GM21737 (cell line): ENCODE measurements at regions not wholly inside any gene's neighbourhood (a gene's known extent, or its start where the extent isn't known, plus 50 kb on each side); places are given as distances from the start of the nearest gene placed in this dataset.
"Not testable (repeated sequence)": the region's sequence is repeated elsewhere in the genome, so short reads cannot be mapped to it uniquely, and the experiment has no call there.

Source experiments
- ATAC-seq: cut with Tn5 transposase; IDR thresholded peaks from one replicate; pipeline ENCODE4 v1.9.1; 2021; ENCODE audit warnings: mild to moderate bottlenecking, moderate library complexity; ENCODE audit not compliant: unreplicated experiment

DNA sequence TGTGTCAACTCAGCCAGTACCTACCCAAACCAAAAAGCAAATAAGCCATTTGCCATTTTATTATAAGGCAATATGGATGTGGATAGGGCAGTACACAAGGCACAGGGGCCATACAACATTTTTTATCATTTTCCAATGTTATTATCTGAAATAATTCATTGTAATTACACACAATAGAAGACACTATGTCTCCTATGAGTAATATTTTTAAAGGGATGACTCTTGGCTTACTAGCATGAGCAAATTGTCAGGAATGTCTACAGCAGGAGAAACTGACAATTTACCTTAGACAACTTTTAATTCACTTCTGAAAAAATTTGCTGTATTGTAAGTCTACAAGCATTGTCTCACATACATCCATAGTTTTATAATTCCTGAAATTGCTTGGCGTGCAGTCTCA lies 1193.9 kb upstream of the CELF4 start:
- no peak for ATAC-seq

DNA sequence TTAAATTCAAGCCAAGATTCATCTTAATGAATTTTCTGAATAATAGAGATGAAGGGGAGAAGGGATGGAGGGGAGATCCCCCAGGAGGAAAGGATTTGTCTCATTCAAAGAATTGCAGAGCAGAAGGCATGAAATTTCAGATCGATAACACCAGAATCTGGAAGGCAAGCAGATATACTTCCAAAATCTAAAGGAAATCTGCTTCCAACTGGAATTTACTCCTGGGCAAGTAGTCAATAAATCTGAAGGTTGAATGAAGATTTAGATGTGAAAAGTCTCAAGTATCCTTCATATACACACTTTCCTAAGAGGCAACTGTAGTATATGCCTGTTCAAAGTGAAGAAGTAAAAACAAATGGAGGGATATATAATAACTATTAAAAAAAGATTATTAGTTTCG lies 1190.8 kb upstream of the CELF4 start:
- no peak for ATAC-seq

DNA sequence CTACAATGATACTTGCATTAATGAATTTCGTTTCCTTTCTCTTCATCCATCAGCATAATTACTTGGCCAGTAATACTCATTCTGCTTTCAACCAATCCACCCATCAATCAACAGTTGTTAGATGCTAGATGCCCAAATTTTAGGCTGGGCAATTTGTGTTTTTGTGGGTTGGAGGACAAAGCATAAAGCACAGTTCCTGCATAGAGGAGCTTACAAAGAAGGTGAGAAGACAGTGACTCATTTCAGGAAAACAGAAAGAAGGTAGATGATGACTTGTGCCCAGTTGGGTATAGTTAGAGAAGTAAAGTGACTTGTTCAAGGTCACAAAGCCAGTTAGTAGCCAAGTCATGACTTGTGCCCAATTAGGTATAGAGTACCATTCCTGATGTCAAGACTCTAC lies 1186.8 kb upstream of the CELF4 start:
- no peak for ATAC-seq

DNA sequence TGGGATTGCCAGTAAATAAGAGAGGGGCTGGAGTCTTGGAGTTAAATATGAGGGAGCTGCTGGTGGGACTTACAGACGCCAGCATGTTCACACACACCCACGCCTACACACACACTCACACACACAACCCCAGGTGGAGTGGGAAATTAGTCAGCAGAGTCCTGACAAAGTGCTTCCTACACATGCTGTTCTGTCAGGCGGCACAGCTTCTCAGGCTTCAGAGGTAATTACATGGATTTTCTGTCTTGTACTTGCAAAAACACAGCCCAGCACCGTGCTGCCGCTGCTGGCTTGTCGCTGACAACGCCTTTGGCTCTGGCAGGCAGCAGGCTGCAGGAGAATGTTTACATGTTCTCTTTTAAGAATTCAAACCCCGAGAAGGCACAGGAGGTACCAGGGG lies 1186.3 kb upstream of the CELF4 start:
- no peak for ATAC-seq

DNA sequence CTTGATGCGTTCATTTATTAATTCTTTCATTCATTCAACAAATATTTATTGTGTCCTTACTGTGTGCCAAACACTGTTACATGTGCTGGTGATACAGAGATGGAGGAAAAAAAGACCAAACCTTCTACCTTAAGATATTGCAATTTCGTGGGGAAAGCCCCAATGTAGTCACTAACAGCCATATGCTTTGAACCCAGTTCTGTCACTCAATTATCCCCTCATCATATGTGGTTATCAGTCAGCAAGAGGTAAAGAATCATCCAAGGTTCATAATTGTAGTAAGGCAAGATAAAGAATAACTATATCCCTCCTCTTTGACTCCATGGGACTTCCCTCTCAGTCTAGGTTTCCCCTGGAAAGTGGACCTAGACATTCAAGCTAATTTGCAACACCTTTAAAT lies 1185.6 kb upstream of the CELF4 start:
- no peak for ATAC-seq

DNA sequence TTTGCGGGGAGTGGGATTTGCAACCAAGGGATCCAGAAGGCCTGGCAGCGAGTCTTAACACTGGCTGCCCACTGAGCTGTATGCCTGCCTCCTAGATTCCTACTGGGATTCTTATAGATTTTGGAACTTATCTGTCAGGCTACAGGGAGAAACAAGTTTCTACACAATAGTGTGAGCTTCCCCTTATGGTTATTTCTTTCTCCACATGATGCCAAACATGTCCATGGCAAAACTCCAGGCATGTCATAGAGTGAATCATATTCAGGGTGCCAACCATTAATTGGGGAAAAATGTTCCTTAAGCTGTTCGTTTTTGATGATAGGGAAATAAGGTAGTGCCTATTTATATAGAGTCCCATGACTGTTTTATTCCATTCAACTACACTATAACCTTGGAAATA lies 1185.2 kb upstream of the CELF4 start:
- ATAC-seq = no peak

DNA sequence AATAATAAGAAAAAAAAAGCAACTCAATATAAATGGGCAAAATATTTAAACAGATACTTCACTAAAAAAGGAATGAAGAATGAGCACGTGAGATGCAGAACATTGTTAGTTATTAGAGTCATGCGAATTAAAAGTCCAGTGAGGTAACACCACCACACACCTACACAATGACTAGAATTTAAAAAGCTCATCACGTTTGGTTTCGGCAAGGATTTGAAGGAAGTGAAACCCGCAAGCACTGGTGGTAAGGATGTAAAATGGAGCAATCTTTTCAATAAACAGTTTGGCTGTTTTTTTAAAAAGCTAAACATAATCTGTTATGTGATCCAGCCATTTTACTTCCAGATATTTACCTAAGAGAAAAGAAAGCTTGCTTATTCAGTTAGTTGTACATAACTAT lies 1181.6 kb upstream of the CELF4 start:
- no peak for ATAC-seq

DNA sequence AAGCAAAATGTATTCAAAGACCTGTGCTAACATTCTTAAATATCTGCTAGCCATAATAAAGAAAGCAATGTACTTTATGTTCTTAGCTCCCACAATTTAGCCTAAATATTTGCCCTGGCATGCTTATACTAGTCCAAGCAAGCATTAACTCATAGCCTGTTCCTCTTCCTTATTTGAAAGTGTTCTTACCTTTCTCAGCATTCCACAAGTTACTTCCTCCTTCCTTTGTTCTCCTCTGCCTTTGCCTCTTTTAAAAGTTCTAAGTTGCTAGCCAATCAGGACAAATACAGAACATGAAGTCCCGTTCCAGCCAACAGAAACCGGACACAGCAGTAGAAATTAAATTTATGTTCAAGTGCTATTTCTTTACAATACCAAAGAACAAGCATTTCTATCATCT lies 1154.6 kb upstream of the CELF4 start:
- not testable (repeated sequence) for ATAC-seq

DNA sequence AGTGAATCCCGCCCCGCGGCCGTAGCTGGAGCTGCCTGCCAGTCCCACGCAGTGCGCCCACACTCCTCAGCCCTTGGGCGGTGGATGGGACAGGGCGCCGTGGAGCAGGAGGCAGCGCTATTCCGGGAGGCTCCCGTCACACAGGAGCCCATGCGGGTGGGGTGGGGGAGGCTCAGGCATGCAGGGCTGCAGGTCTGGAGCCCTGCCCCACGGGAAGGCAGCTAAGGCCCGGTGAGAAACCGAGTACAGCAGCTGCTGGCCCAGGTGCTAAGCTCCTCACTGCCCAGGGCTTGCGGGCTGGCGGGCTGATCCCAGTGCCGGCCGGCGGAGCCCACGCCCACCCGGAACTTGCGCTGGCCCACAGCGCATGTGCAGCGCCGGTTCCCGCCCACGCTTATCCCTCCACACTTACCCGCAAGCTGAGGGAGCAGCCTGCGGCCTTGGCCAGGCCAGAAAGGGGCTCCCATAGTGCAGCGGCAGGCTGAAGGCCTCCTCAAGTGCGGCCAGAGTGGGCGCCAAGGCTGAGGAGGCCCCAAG lies 1152.8 kb upstream of the CELF4 start:
- no peak for ATAC-seq

DNA sequence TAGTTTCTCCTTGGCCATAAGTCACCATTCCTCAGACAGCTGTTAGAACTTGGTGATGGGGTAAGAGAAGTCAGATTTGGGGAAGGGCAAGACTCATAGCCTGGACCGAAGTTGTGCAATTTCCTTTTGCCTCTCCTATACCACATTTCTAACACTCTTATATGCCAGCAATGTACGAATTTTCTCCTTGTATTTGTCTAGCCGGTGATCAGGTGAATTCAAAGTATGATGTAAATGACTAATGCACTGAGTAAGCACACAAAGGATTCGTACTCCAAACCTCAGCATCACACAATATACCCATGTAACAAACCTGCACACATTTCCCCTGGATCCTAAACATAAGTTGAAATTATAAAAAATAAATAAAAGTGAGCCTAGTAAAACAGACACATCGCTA lies 1143.5 kb upstream of the CELF4 start:
- ATAC-seq = no peak

DNA sequence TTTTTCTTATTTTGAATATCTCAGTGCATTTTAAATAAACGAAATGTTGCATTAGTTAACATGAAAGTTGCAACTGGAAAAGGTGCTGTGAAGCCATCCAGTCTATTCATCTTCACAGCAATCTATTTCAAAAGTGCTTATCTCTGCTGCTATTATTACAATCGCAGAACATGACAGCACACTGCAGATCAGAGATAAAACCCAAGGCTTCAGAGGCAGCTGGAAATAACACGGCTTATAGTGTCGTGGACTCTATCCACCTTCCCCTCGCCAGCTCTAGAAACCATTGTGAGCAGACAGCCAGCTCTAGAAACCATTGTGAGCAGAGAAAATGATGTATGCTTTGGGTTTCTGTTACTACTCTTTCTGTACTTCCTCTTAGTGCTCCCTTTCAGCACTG lies 1140.8 kb upstream of the CELF4 start:
- ATAC-seq = no peak

DNA sequence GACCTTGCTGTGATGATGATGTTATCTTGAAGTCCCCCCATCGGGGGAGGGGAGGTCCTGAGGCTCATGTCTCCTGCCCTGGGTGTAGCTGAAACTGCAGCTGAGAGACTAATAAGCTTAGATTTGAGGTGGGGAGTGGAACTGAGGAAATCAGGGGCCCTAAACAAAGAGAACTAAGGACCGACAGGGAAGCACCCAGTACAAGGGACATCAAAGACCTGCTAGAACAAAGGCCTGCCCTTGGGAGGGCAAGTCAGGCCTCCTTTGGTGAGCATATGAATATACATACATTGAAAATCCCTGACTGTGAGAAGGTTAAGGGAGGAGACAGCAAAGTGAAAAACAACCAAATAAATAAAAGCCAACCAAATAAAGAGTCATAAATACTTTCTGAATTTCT lies 1132.5 kb upstream of the CELF4 start:
- no peak for ATAC-seq

DNA sequence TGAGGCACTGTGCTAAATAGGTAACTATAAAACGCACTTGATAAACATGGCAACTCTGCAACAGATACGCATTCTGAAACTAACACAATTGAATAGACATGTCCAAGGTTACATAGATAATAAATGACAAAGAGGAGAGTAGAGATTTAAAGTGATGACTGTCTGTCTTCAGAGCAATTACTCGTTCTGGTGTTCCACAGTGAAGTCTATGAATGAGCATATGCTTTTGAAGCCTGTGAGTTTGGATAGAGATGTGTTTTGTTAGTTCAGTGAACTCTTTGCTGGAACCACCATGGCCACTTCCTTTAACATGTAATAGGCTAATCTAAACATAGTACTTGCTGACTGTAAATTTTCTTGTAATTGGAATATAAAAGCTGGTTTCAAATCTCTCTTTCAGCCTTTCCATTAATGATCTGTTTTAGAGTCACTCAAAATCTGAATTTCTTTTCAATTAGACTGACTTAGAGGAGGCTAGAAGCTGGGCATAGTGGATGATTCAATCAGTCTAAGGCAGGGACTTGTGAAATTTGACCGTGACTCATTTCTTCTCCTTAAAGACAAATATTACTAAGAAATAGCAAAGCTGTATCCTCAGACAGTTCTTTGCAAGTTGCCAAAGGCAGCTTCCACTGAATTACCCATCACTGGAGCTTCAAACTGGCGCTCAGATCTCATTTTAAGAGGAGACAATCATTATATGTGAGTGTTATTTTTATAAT lies 1130.1 kb upstream of the CELF4 start:
- no peak for ATAC-seq

DNA sequence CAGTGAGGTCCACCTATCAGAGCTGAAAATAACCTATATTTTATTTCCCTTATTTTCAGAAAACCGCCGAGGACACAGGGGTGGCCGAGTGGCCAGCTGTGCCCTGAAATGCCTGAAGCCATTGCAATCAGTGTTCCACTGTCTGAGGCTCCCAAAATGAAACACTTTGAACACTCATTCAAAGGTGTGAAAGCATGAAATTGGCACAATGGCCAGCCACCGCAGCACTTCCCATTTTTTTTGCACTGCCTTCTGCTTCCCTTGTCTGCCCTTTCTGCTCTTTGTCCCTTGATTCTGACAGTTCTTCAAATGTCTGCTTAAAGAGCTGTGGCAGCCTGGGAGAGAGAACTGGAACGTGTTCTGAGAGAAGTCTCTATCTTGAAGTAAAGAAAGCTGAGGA lies 1127.5 kb upstream of the CELF4 start:
- ATAC-seq = no peak

DNA sequence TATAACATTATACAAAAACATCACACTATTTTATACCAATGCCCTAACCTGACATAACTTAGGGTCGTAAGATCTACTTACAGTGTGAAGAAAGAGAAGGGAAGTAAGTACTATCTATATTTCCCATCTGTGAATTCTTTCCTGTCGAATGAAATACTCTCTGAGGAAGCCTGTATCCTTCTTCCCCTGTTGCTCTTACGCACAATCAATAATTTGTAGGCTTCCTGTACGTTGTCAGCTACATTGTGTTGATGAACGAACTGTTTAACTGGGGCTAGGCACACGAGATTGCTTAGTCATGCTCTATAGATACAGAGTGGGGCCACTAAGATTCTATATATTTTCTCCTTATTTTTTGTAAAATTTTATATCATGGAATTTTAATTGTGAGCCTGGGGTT lies 1125.0 kb upstream of the CELF4 start:
- ATAC-seq = no peak

DNA sequence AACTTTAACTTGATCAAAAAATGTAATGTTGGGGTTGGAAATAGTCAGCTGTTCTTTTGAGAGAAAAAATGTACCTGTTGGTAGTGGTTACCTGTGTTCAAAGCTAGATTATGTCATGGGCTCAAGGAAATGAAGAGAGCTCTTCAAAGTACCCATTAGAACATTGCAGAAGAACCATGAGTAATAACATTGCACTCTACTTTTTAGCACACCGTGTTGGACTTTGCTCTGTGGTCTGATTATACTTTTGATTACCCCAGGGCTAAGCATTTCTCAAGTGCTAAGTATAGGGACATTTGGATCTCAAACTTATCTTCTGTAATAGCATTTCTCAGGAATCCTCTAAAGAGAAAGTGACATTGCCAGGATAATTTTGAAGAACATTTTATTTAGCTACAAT lies 1122.8 kb upstream of the CELF4 start:
- ATAC-seq = no peak

DNA sequence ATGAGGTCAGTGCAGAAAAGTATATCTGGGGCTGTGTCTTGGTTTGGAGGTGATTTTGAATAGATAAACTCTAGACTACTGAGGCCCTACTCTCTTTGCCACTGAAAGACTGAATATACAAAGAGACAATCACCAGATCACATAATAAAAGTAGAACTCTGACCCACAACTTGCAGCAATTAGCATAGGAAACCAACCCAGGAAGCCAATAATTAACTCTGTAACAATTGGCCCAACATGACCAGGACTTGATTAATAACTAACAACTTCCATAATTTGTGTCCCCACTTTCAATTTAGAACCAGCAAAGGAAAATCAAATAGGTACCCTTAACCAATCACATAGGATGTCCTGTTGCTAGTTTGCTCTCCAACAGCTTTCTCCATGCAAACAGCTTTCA lies 1104.9 kb upstream of the CELF4 start:
- ATAC-seq = no peak

DNA sequence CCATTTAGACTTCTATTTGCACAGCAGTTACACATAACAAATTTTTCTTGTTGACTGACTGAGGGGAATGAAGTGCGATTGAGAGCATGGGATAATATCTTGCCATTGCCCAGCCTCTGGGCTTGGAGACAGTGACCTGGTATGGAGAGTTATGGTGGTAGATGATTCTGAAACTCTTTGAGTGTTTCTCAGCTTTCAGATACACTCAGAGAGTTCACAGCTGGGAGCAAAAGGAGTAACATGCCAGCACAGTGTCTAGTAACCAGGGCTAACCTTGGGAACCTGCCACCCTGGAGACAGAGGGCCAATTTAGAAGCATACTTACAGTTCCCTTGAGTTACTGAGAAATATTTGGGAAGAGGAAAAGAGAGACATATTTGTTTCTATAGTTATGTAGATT lies 1099.3 kb upstream of the CELF4 start:
- no peak for ATAC-seq

DNA sequence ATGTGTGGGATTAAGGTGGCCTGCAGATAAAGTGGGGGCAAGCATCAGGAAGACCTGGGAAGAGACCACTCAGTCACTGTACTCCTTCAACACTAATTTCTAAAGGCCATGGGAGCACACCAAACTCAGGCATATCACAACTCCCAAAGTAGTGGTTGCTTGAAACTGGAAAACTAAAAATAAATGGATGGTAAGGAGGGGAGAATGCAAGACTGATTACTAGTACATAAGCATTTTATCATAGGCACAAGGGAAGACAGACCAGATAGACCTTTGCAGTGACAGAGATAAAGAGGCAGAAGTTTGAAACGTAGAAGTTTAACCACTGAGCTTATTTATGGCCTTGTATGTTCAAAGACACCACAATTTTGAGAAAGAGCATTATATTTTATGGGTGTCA lies 1098.1 kb upstream of the CELF4 start:
- no peak for ATAC-seq

DNA sequence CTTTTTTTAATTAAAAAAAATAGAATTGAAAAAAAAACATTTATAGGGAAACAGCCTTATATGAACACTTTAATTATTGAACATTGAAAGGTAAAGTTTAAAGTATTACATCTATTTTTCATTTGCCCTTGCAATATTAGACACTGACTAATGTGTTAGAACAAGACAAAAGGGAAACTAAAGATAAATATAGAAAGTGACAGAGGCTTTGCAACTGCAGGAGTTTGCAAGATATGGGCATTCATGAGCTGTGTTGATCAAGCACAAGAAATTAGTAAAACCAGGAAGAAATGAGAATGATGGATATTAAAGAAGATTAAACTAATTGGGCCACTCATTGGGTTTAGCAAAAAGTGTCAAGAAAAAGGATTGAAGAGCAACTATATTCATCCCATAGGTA lies 1097.7 kb upstream of the CELF4 start:
- no peak for ATAC-seq

DNA sequence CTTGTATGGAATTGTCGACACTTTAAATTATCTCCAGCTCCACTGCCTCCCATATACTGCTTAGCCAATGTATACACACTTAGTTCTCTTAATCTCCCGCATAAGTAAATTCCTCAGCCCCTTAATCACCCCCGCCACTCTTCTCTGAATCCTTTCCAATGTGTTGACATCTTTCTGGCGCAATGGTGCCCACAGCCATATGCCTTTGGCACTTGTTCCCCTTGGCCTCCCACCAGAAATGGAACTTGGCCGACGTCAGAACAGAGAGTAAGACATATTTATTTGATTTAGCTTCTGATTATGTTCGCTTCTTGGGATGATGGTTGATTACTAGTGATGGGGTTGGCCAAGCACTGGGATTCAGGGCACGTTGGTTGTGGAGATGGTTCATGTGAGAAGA lies 1089.3 kb upstream of the CELF4 start:
- no peak for ATAC-seq

DNA sequence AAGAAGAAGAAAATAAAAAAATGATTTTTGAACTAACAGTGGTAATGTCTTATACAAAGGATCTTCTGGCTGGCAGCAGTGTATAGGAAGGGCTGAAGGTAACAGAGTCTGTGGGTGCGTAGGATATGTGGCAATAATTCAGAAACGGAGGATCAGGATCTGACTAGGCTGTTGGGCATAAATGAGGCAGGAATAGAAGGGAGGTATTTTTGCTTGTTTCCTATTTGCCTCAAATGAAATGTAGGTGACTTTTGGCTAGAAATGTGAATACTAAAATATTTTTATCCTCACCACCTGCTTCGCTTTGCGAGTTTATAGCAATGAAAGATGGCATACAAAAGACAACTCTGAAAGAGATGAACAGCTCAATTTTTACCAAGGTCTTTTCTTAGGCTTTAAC lies 1086.1 kb upstream of the CELF4 start:
- no peak for ATAC-seq

DNA sequence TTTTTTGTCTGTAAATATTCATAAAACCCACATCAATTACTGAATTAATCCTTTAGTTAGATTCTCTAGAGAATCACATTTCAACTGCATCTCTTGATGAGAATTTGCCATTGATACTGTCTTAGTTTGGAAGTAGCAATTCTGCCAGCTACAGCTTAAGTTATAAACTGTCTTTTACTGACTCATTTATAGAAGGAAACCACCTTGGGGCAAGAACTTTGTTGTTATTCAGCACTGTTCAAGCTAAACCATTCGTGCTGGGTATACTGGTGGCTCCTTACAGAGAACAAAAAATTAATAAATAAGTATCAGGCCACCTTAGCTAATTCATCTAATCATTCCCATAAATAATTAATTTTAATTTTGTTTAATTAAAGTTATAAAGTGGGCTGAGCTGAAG lies 1082.6 kb upstream of the CELF4 start:
- no peak for ATAC-seq
